ENCODE measurements at regions not wholly inside any gene's neighbourhood (a gene's known extent, or its start where the extent isn't known, plus 50 kb on each side); places are given as distances from the start of the nearest gene placed in this dataset.

- DNase-seq (no peak), ATAC-seq (peak in 2 of 4 donors; percentile 32 to 78)
- Histone ChIP-seq H3K36me3 (no peaks in the 10 kb centered on the region), H3K27ac (peak overlapping the region in 6 of 12 donors; percentile 4 to 64 (median 14)), H3K27me3 (no peaks in the 10 kb centered on the region), H3K4me3 (no peak overlapping the region), H3K9me3 (no peaks in the 10 kb centered on the region), H3K4me1 (no peaks in the 10 kb centered on the region)
- intact Hi-C loops (cut with DNase I): no loop called here
- 77 to 85% (median 82%) methylated on average over 3 of the region's 3 CpGs for WGBS, 4 donors
- TF ChIP-seq POLR2A (IDR thresholded peaks at IDR 0.05): no peak
- TF ChIP-seq, protein P1, sequence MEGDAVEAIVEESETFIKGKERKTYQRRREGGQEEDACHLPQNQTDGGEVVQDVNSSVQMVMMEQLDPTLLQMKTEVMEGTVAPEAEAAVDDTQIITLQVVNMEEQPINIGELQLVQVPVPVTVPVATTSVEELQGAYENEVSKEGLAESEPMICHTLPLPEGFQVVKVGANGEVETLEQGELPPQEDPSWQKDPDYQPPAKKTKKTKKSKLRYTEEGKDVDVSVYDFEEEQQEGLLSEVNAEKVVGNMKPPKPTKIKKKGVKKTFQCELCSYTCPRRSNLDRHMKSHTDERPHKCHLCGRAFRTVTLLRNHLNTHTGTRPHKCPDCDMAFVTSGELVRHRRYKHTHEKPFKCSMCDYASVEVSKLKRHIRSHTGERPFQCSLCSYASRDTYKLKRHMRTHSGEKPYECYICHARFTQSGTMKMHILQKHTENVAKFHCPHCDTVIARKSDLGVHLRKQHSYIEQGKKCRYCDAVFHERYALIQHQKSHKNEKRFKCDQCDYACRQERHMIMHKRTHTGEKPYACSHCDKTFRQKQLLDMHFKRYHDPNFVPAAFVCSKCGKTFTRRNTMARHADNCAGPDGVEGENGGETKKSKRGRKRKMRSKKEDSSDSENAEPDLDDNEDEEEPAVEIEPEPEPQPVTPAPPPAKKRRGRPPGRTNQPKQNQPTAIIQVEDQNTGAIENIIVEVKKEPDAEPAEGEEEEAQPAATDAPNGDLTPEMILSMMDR (IDR thresholded peaks at IDR 0.05): no peak
Observed at GRCh38 chr9:7324152-7324598, 475.4 kb downstream of the DMAC1 start.

DNA sequence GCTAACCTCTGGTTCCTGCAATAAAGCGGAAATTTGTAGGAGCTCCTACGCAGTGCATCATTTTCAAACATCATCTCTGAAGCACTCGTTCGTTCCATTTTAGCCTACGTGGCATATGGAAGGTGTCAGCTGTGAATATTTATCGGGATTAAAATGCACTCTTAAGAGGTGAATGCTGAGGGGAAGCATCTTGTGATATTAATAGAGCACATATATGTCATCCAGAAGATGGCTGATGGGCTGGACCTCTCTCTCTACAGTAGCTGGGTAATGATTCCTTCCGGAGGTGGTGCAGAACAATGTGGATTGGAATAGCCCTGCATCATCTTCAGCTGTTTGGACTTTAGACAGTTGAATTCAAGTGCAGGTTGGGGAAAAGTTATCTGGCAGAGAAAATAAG lies 478.7 kb downstream of the DMAC1 start:
- intact Hi-C loops (cut with DNase I): no loop called here
- WGBS, 4 donors: 83 to 91% (median 87%) methylated on average over 7 of the region's 7 CpGs
- no peak for TF ChIP-seq POLR2A (IDR thresholded peaks at IDR 0.05)
- TF ChIP-seq, protein P1 (IDR thresholded peaks at IDR 0.05): no peak

GRCh38 chr9:7320139-7320538 lies 479.4 kb downstream of the DMAC1 start:
- no peaks in the 10 kb centered on the region for H3K36me3 ChIP-seq
- peak in 3 of 4 donors; percentile 19 to 73 (median 58) for ATAC-seq
- DNase-seq: peak in 1 of 5 donors; percentile 45
- no peak overlapping the region for H3K4me3 ChIP-seq
- intact Hi-C loops (cut with DNase I): no loop called here
- WGBS, 4 donors: 56 to 75% (median 64%) methylated on average over 7 of the region's 7 CpGs
- TF ChIP-seq, protein P1 (IDR thresholded peaks at IDR 0.05): no peak
- TF ChIP-seq POLR2A (IDR thresholded peaks at IDR 0.05): no peak
- H3K4me1 ChIP-seq: peaks cover 0 to 23% (median 5%) of the 10 kb centered on the region in 12 donors
- no peaks in the 10 kb centered on the region for H3K27me3 ChIP-seq
- no peak overlapping the region for H3K27ac ChIP-seq
- no peaks in the 10 kb centered on the region for H3K9me3 ChIP-seq

More for the DNA sequence above, 478.7 kb downstream of the DMAC1 start:
- Histone ChIP-seq H3K27me3 (no peaks in the 10 kb centered on the region), H3K27ac (no peak overlapping the region), H3K9me3 (no peaks in the 10 kb centered on the region), H3K4me3 (no peak overlapping the region), H3K36me3 (no peaks in the 10 kb centered on the region), H3K4me1 (peaks cover 0 to 16% (median 5%) of the 10 kb centered on the region in 12 donors)
- ATAC-seq (no peak), DNase-seq (no peak)

GRCh38 chr9:7318920-7319319 lies 480.7 kb downstream of the DMAC1 start:
- Histone ChIP-seq H3K27ac (no peak overlapping the region), H3K4me3 (no peak overlapping the region), H3K27me3 (no peaks in the 10 kb centered on the region), H3K4me1 (peaks cover 0 to 25% (median 5%) of the 10 kb centered on the region in 12 donors), H3K36me3 (no peaks in the 10 kb centered on the region), H3K9me3 (peaks cover 0 to 5% (median 2%) of the 10 kb centered on the region in 12 donors)
- WGBS, 4 donors: 80 to 99% (median 92%) methylated on average over 2 of the region's 2 CpGs
- TF ChIP-seq POLR2A (IDR thresholded peaks at IDR 0.05): no peak
- TF ChIP-seq, protein P1 (IDR thresholded peaks at IDR 0.05): no peak
- ATAC-seq: no peak
- no peak for DNase-seq
- intact Hi-C loops (cut with DNase I): loop anchor here in 1 of 10 donors (10.0 kb wide), 1 partner anchor 1036 kb away; no protein-coding TSS in a partner anchor

All from heart left ventricle (tissue), 16 donors.